NCI-H2196 treated with DMSO at 0.1 percent for 48 hours (cell line): ENCODE measurements at regions not wholly inside any gene's neighbourhood (a gene's known extent, or its start where the extent isn't known, plus 50 kb on each side); places are given as distances from the start of the nearest gene placed in this dataset.

Source experiments
- DNase-seq: peaks from one replicate; lab custom pipeline; 2025; ENCODE audit not compliant: unreplicated experiment; lab: John Stamatoyannopoulos, UW

- DNase-seq, result no peak
These were observed 195.7 kb downstream of the GASK1B start for GRCh38 chr4:157977086-157977485.

- no peak for DNase-seq
These were observed 199.5 kb downstream of the GASK1B start for GRCh38 chr4:157973297-157973696.

GRCh38 chr4:157964463-157964862 is 208.4 kb downstream of the GASK1B start:
- DNase-seq, result no peak

GRCh38 chr4:157961229-157961990 is 211.4 kb downstream of the GASK1B start:
- no peak for DNase-seq

GRCh38 chr4:157957905-157958304 is 214.9 kb downstream of the GASK1B start:
- DNase-seq, result no peak

GRCh38 chr4:157942017-157942416 is 230.8 kb downstream of the GASK1B start:
- DNase-seq, result no peak

GRCh38 chr4:157934151-157934550 is 238.7 kb downstream of the GASK1B start:
- DNase-seq, result no peak

GRCh38 chr4:157932936-157933335 is 239.9 kb downstream of the GASK1B start:
- no peak for DNase-seq

DNA sequence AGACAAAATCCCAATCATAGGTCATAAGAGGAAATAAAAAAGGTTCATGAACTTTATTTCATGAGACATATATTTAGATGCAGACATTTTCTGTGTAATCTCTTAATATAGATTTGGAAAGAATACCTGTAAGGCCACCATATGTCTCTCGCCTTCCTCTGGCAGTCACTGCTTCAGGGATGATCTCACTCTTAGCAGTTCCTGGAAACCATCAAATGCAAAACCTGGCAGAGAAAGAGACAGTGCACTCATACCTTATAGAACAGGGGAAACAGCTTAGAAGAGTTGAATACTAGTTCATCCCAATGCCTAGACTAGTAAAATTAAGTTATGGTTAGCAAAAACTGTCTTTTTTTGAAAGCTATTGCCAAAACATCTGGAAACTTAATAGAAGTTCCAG is 243.3 kb downstream of the GASK1B start:
- DNase-seq, result no peak

GRCh38 chr4:157918036-157918832 is 254.6 kb downstream of the GASK1B start:
- no peak for DNase-seq

DNA sequence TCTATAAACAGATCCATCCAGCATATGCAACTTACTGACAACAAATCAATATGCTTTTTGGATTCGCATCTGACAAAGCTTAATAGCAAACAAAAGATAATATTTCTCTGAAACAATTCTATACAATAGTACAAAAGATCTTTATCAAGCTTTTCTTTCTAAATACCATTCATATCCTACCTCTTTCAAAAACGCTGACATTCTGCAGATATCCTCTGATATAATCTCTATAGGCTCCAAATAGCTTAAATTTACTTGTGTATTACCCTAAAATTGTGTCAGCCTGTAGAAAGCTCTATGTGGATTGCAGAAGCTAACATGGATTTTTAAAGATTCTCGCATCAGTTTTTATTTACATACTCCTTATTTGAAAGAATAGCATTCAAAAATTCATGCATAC is 260.6 kb downstream of the GASK1B start:
- no peak for DNase-seq

GRCh38 chr4:157911662-157912061 is 261.2 kb downstream of the GASK1B start:
- no peak for DNase-seq

DNA sequence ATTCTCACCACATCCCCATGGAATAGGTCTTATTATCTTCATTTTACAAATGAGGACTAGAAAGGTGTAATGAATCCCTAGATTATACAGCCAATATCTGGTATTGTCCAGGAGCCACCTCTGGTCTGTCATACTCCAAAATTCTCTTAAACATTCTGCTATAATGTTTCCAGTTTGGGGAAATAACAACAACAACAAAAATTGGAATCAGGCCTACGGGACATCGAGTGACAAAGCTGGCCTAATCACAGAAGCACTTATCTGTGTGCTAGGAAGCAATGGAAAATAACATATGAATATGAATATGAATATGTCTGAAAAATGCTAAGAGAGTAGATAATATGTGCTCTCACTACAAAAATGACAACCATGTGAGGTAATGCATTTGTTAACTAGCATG is 264.1 kb downstream of the GASK1B start:
- DNase-seq, result no peak

DNA sequence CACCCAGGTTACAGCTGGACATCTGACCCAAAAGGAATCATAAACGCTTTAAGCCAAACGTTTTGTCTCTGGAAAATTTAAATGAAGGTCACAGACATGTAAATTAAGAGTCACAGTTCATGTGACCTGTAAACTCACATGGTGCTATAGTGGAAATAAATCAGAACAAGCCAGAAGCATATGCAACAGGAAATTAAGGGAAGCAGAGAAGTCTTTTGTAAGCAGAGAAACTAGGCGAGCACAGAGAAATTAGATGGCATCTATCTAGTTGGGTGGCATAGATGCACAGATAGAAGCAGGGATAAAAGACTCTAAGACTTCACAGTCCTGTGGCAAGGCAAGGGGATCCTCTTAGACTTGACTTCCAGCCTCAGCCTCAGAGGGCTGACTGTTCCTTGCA is 264.8 kb downstream of the GASK1B start:
- DNase-seq, result no peak

GRCh38 chr4:157907226-157907946 is 265.4 kb downstream of the GASK1B start:
- no peak for DNase-seq

GRCh38 chr4:157898836-157899605 is 273.8 kb downstream of the GASK1B start:
- DNase-seq, result no peak

DNA sequence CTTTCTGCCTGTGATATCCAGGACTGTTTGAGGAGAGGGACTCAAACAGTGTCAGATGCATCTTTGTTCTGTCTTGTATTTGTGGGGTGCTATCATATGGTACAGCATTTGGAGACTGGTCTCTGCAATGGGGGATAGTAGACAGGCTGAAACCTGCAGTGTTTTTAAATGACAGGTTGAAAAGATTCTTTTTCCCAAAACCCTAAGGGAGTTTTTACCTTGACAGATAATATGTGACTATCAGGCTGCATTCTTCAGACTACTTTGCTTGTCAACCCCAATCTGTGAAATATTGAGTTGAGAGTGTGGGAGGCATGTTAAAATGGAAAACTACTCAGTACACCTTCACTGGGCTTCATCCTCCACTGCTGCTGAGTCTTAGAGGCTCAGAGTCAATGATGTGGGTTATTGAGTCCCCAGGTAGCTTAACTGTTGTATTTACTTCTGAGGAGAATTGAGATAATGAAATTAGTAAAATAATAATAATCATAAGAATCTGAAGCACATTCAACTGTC is 274.9 kb downstream of the GASK1B start:
- DNase-seq, result no peak

- no peak for DNase-seq
These were observed 276.1 kb downstream of the GASK1B start for GRCh38 chr4:157896726-157897125.

DNA sequence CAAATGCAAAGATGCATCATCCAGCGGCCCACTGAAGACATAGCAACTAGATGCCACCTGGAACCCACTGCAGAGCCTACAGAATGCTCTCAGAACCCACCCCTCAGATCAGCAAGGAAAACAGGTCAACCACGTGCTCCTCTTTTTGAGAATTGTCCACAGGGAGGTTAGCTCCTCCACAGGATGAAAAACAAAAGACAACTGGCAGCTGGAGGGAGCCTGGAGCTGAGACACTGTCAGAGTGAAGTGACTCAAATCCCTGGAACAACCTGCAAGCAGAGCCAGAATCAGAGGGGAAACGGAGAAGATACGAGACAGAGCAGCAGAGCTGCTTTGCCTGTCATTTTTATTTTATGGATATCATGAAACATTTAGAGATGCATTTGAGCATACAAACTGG is 277.6 kb downstream of the GASK1B start:
- no peak for DNase-seq

- no peak for DNase-seq
These were observed 283.0 kb downstream of the GASK1B start for GRCh38 chr4:157889788-157890187.

DNA sequence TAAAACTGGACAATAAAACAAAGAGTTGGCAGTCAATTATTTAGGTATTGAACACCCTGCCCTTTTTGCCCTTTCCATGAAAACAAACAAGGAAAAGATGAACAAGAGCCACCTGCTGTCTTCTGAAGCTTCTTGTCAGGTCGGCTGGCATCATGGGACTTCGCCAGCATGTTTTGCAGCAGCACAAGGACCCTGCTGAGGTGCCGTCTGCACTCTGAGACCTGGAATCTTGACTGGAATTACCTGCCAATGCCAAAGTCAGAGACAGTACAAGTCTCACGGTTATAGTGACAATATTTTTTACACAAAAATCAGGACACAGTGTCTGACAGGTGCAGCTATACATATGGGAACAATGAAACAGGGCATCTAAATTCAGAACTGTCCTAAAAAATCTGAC is 284.5 kb downstream of the GASK1B start:
- DNase-seq, result no peak
